ENCODE measurements at regions not wholly inside any gene's neighbourhood (a gene's known extent, or its start where the extent isn't known, plus 50 kb on each side); places are given as distances from the start of the nearest gene placed in this dataset.

- no peak overlapping the region for H3K4me3 ChIP-seq (ENCODE audit: low read depth, low read length)
- no peak for DNase-seq (ENCODE audit: low read depth)
- no peak for TF ChIP-seq CTCF (IDR thresholded peaks at IDR 0.05; ENCODE audit: insufficient read depth, low read length)
Measured at GRCh38 chr18:51461956-51462355, 264.5 kb upstream of the MEX3C start.

- no peak overlapping the region for H3K4me3 ChIP-seq (ENCODE audit: low read depth, low read length)
- DNase-seq (ENCODE audit: low read depth), result no peak
- TF ChIP-seq CTCF (IDR thresholded peaks at IDR 0.05; ENCODE audit: insufficient read depth, low read length), result no peak
Measured at GRCh38 chr18:51463483-51464136, 266.1 kb upstream of the MEX3C start.

- H3K4me3 ChIP-seq (ENCODE audit: low read depth, low read length), result no peak overlapping the region
- DNase-seq (ENCODE audit: low read depth), result no peak
- TF ChIP-seq CTCF (IDR thresholded peaks at IDR 0.05; ENCODE audit: insufficient read depth, low read length), result no peak
Measured at GRCh38 chr18:51478908-51479307, 281.4 kb upstream of the MEX3C start.

- no peak for TF ChIP-seq CTCF (IDR thresholded peaks at IDR 0.05; ENCODE audit: insufficient read depth, low read length)
- DNase-seq (ENCODE audit: low read depth), result no peak
- no peak overlapping the region for H3K4me3 ChIP-seq (ENCODE audit: low read depth, low read length)
Measured at GRCh38 chr18:51479736-51480135, 282.3 kb upstream of the MEX3C start.

GRCh38 chr18:51480407-51481261 is 283.2 kb upstream of the MEX3C start:
- no peak for TF ChIP-seq CTCF (IDR thresholded peaks at IDR 0.05; ENCODE audit: insufficient read depth, low read length)
- DNase-seq (ENCODE audit: low read depth), result no peak
- H3K4me3 ChIP-seq (ENCODE audit: low read depth, low read length), result no peak overlapping the region

- no peak for TF ChIP-seq CTCF (IDR thresholded peaks at IDR 0.05; ENCODE audit: insufficient read depth, low read length)
- no peak for DNase-seq (ENCODE audit: low read depth)
- no peak overlapping the region for H3K4me3 ChIP-seq (ENCODE audit: low read depth, low read length)
Measured at GRCh38 chr18:51486735-51487366, 289.4 kb upstream of the MEX3C start.
